ENCODE measurements at regions not wholly inside any gene's neighbourhood (a gene's known extent, or its start where the extent isn't known, plus 50 kb on each side); places are given as distances from the start of the nearest gene placed in this dataset.

DNA sequence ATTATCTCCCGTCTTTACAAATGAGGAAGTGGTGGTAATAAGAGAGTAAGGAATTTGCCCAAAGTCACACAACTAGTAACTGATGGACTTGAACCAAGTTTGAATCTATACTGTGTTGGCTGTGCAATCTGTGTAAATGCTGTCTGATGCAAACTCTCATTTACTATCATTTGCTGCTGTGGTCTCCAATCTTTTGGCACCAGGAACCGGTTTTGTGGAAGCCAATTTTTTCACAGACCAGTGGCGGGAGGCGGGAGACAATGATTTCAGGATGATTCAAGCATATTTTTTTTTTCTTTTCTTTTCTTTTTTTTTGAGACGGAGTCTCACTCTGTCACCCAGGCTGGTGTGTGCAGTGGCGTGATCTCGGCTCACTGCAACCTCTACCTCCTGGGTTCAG is 450.0 kb upstream of the FZD8 start:
- TF ChIP-seq YY1 (IDR thresholded peaks at IDR 0.05; ENCODE audit: insufficient read depth, insufficient read length) (no peak), SUZ12 (IDR thresholded peaks at IDR 0.05; ENCODE audit: extremely low read depth, insufficient read depth, insufficient read length) (no peak)

Data from NT2/D1 (cell line).